Testis (tissue), 2 donors: ENCODE measurements at regions not wholly inside any gene's neighbourhood (a gene's known extent, or its start where the extent isn't known, plus 50 kb on each side); places are given as distances from the start of the nearest gene placed in this dataset.

ENCODE experiments used
- DNase-seq: peaks from one replicate; pipeline ENCODE4 v3.0.0-alpha.2; 2019
- H3K27ac ChIP-seq, 2 donors: fragments of 200-600 bp; sonication (generic); one replicate each; pipeline ENCODE4 v1.5.1; 2019
- H3K27me3 ChIP-seq: fragments of 200-600 bp; sonication (generic); one replicate; pipeline ENCODE4 v1.5.1; 2019
- H3K36me3 ChIP-seq: fragments of 200-600 bp; sonication (generic); one replicate; pipeline ENCODE4 v1.5.1; 2017; ENCODE audit warnings: low read depth; ENCODE audit errors: missing control alignments
- H3K4me1 ChIP-seq: fragments of 200-600 bp; sonication (generic); one replicate; pipeline ENCODE4 v1.5.1; 2019
- H3K4me3 ChIP-seq, 2 donors: fragments of 200-600 bp; sonication (generic); one replicate each; pipeline ENCODE4 v1.5.1; 2017 to 2019
- H3K9me3 ChIP-seq: fragments of 200-600 bp; sonication (generic); one replicate; pipeline ENCODE4 v1.5.1; 2017
- POLR2A ChIP-seq: fragments of 450-650 bp; IDR thresholded peaks from one replicate; pipeline ENCODE4 v1.6.1; 2017; ENCODE audit warnings: antibody characterized with exemption, mild to moderate bottlenecking, moderate library complexity
- WGBS, 2 donors: methylation state at CpG; one replicate each; pipeline ENCODE4 v1.1.5; 2018; 5-methylcytosine and 5-hydroxymethylcytosine counted together
- intact Hi-C: fragments of 100-400 bp; cut with DNase I; formaldehyde crosslinking; loops from one replicate; pipeline ENCODE4 v1.15.1; 2023; ENCODE audit warnings: low total_unique reads
- TF ChIP-seq, protein P1 (sequence below), 3 experiments: fragments of 450-650 bp in 2 of 3; fragments of 200-600 bp in 1 of 3; sonication (generic) in 1 of 3; IDR thresholded peaks; one replicate each; pipeline ENCODE4 v1.5.1; 2016 to 2019; ENCODE audit warnings: antibody characterized with exemption in 3 of 3, mild to moderate bottlenecking in 2 of 3, moderate library complexity in 1 of 3

DNA sequence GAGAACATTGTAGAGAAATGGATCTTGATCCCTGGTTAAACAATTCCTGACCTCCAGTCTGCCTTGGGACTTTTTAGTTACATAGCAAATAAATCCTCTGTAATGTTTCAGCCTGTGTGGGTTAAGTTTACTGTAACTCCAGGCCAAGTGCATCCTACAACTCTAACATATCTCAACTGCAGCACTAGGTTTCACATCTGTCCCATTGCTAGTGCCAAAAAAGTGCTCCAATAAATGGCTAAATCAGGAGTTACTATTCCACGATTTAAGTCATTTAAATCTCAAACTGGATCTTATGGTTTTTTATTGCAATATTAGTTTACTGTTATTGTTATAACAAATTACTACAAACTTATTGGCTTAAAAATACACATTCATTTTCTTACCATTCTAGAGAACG lies 479.6 kb downstream of the GPAM start:
- DNase-seq: no peak
- TF ChIP-seq POLR2A: no peak
- TF ChIP-seq, protein P1, sequence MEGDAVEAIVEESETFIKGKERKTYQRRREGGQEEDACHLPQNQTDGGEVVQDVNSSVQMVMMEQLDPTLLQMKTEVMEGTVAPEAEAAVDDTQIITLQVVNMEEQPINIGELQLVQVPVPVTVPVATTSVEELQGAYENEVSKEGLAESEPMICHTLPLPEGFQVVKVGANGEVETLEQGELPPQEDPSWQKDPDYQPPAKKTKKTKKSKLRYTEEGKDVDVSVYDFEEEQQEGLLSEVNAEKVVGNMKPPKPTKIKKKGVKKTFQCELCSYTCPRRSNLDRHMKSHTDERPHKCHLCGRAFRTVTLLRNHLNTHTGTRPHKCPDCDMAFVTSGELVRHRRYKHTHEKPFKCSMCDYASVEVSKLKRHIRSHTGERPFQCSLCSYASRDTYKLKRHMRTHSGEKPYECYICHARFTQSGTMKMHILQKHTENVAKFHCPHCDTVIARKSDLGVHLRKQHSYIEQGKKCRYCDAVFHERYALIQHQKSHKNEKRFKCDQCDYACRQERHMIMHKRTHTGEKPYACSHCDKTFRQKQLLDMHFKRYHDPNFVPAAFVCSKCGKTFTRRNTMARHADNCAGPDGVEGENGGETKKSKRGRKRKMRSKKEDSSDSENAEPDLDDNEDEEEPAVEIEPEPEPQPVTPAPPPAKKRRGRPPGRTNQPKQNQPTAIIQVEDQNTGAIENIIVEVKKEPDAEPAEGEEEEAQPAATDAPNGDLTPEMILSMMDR (IDR thresholded peaks at IDR 0.05): no peak
- Histone ChIP-seq H3K4me3 (no peak overlapping the region), H3K27ac (no peak overlapping the region), H3K36me3 (no peaks in the 10 kb centered on the region), H3K4me1 (no peaks in the 10 kb centered on the region), H3K9me3 (no peaks in the 10 kb centered on the region), H3K27me3 (no peaks in the 10 kb centered on the region)
- 75 to 87% methylated on average over 2 of the region's 2 CpGs for WGBS, 2 donors
- intact Hi-C loops: no loop called here

DNA sequence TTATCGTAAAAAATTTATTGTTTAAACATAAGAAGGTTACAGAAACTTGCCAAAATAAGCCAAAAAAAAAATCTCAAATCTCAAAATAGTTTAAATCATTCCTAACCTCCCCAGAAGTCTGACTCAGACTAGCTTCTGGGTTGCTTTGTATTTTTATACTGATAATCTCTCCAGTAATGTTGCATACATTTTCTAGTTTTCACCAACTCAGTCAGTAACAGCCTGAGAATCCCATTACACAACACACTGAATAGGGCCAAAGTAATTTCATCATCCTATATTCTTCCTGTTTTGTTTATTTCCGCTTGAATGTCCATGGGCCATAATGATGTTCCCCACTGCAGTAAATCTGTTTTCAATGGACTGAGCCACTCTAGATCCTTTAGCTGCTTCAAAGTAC lies 478.5 kb downstream of the GPAM start:
- H3K27me3 ChIP-seq: no peaks in the 10 kb centered on the region
- intact Hi-C loops: no loop called here
- H3K4me1 ChIP-seq: no peaks in the 10 kb centered on the region
- no peak overlapping the region for H3K4me3 ChIP-seq
- TF ChIP-seq, protein P1 (IDR thresholded peaks at IDR 0.05): no peak
- TF ChIP-seq POLR2A: no peak
- H3K9me3 ChIP-seq: no peaks in the 10 kb centered on the region
- 87 to 94% methylated on average over 2 of the region's 2 CpGs for WGBS, 2 donors
- H3K36me3 ChIP-seq: no peaks in the 10 kb centered on the region
- no peak overlapping the region for H3K27ac ChIP-seq
- DNase-seq: no peak

DNA sequence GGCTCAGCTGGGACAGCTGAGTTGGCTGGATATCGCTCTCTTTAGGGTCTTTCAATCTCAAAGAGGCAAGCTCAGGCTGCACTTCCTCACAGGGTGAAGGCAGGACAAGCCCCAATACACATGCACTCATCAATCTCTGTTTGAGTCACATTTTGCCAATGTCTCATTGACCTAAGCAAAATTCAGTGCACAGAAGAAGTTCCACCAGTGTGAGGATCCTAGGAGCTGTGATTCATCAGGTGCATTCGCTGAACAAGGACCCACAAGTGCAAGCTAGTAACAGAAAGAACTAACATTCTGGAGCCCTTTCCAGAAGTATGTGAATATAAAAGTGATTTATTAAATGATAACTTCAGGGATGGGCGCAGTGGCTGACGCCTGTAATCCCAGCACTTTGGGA lies 477.2 kb downstream of the GPAM start:
- H3K27ac ChIP-seq: no peak overlapping the region
- H3K36me3 ChIP-seq: no peaks in the 10 kb centered on the region
- no peak for TF ChIP-seq POLR2A
- TF ChIP-seq, protein P1 (IDR thresholded peaks at IDR 0.05): no peak
- 97% methylated on average over 4 of the region's 4 CpGs for WGBS, 2 donors
- no peaks in the 10 kb centered on the region for H3K9me3 ChIP-seq
- intact Hi-C loops: no loop called here
- no peak for DNase-seq
- no peak overlapping the region for H3K4me3 ChIP-seq
- no peaks in the 10 kb centered on the region for H3K4me1 ChIP-seq
- H3K27me3 ChIP-seq: no peaks in the 10 kb centered on the region

DNA sequence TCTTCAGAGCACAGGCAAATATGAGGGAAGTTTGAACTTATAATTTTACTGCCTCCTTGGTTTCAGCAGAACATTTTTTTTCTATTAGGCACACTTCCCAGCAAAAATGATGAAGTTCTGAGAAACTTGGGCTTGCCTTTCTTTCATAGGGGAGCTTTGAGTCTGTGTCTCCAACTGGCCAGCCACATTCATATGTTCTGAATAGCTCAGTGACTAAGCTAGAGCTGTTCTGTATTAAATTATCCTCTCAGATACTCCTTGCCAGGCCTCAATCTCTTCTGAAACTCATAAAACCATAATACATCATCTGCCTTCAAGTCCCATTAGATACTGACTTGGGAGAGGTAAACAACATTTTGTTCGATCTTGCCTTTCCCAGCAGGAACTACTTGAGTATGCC lies 476.5 kb downstream of the GPAM start:
- Histone ChIP-seq H3K36me3 (no peaks in the 10 kb centered on the region), H3K4me1 (no peaks in the 10 kb centered on the region), H3K9me3 (no peaks in the 10 kb centered on the region), H3K27me3 (no peaks in the 10 kb centered on the region), H3K27ac (no peak overlapping the region), H3K4me3 (no peak overlapping the region)
- TF ChIP-seq, protein P1 (IDR thresholded peaks at IDR 0.05): no peak
- no peak for TF ChIP-seq POLR2A
- DNase-seq: no peak
- intact Hi-C loops: no loop called here
- WGBS, 2 donors: 56 to 75% methylated on average over 1 of the region's 1 CpG

DNA sequence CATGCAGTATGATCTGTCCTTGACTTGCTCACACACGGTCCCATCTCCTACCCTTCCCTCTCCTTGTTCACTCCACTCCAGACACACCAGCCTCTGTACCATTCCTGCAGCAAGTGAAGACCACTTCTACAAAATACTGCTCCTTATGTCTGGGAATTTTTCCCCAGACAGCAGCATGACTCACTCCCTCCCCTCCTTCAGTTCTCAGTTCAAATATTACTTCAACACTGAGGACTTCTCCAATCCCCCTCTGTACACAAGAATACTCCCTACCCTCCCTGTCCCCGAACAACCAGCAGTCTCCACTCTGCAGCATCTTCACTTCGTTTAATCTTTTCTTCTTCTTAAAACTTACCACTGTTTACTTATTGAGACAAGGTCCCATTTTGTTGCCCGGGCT lies 474.0 kb downstream of the GPAM start:
- DNase-seq: no peak
- TF ChIP-seq, protein P1 (IDR thresholded peaks at IDR 0.05): no peak
- TF ChIP-seq POLR2A: no peak
- Histone ChIP-seq H3K4me1 (no peaks in the 10 kb centered on the region), H3K4me3 (no peak overlapping the region), H3K36me3 (no peaks in the 10 kb centered on the region), H3K27me3 (no peaks in the 10 kb centered on the region), H3K9me3 (no peaks in the 10 kb centered on the region), H3K27ac (no peak overlapping the region)
- WGBS, 2 donors: 83 to 89% methylated on average over 4 of the region's 4 CpGs
- intact Hi-C loops: no loop called here
